ENCODE measurements at regions not wholly inside any gene's neighbourhood (a gene's known extent, or its start where the extent isn't known, plus 50 kb on each side); places are given as distances from the start of the nearest gene placed in this dataset.

DNA sequence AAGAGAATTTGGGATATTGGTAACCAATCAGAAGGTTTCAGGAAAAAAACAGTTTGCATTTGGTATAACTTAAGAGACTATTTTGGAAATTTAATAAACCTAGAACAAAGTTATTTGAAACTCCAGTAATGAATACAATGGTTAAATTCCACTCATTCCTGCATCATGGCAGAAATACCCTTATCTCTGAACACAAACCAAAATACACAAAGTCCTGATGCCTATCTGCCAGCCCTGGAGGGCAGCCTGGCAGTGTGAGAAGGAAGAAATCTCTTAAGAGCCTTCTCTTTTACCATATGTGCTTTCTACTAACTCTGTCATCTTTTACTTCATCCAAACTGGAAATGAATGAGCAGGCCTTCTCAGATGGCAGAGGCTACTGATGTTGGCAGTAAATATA is 147.1 kb upstream of the LYZL1 start:
- Histone ChIP-seq H3K4me3 (no peak overlapping the region), H3K27ac (no peak overlapping the region), H3K4me1 (ENCODE audit: insufficient read depth) (no peaks in the 10 kb centered on the region), H3K36me3 (no peaks in the 10 kb centered on the region), H3K27me3 (no peaks in the 10 kb centered on the region), H3K9me3 (no peaks in the 10 kb centered on the region)
- no peak for DNase-seq
- TF ChIP-seq, protein P1, sequence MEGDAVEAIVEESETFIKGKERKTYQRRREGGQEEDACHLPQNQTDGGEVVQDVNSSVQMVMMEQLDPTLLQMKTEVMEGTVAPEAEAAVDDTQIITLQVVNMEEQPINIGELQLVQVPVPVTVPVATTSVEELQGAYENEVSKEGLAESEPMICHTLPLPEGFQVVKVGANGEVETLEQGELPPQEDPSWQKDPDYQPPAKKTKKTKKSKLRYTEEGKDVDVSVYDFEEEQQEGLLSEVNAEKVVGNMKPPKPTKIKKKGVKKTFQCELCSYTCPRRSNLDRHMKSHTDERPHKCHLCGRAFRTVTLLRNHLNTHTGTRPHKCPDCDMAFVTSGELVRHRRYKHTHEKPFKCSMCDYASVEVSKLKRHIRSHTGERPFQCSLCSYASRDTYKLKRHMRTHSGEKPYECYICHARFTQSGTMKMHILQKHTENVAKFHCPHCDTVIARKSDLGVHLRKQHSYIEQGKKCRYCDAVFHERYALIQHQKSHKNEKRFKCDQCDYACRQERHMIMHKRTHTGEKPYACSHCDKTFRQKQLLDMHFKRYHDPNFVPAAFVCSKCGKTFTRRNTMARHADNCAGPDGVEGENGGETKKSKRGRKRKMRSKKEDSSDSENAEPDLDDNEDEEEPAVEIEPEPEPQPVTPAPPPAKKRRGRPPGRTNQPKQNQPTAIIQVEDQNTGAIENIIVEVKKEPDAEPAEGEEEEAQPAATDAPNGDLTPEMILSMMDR (IDR thresholded peaks at IDR 0.05): no peak
- TF ChIP-seq POLR2A (IDR thresholded peaks at IDR 0.05) (no peak), EP300 (IDR thresholded peaks at IDR 0.05) (no peak)
- intact Hi-C loops (cut with DNase I): no loop called here

- TF ChIP-seq EP300 (IDR thresholded peaks at IDR 0.05): no peak
- TF ChIP-seq, protein P1 (IDR thresholded peaks at IDR 0.05): no peak
- no peak for TF ChIP-seq POLR2A (IDR thresholded peaks at IDR 0.05)
- H3K36me3 ChIP-seq: no peaks in the 10 kb centered on the region
- H3K27me3 ChIP-seq: no peaks in the 10 kb centered on the region
- H3K4me1 ChIP-seq (ENCODE audit: insufficient read depth): no peaks in the 10 kb centered on the region
- intact Hi-C loops (cut with DNase I): no loop called here
- no peaks in the 10 kb centered on the region for H3K9me3 ChIP-seq
- H3K4me3 ChIP-seq: no peak overlapping the region
- DNase-seq: no peak
- WGBS, 3 donors: 85 to 93% (median 89%) methylated on average over 29 of the region's 29 CpGs
- H3K27ac ChIP-seq: no peak overlapping the region
These were observed 146.2 kb upstream of the LYZL1 start for GRCh38 chr10:29142516-29143314.

- Histone ChIP-seq H3K4me3 (no peak overlapping the region), H3K36me3 (no peaks in the 10 kb centered on the region), H3K9me3 (no peaks in the 10 kb centered on the region), H3K27me3 (no peaks in the 10 kb centered on the region), H3K27ac (no peak overlapping the region), H3K4me1 (ENCODE audit: insufficient read depth) (no peaks in the 10 kb centered on the region)
- DNase-seq: no peak
- TF ChIP-seq POLR2A (IDR thresholded peaks at IDR 0.05) (no peak), EP300 (IDR thresholded peaks at IDR 0.05) (no peak)
- TF ChIP-seq, protein P1 (IDR thresholded peaks at IDR 0.05): no peak
- WGBS, 3 donors: 48 to 65% (median 65%) methylated on average over 2 of the region's 2 CpGs
- intact Hi-C loops (cut with DNase I): no loop called here
These were observed 144.7 kb upstream of the LYZL1 start for GRCh38 chr10:29144126-29144525.

GRCh38 chr10:29146311-29147100 is 142.4 kb upstream of the LYZL1 start:
- no peaks in the 10 kb centered on the region for H3K36me3 ChIP-seq
- TF ChIP-seq POLR2A (IDR thresholded peaks at IDR 0.05) (no peak), EP300 (IDR thresholded peaks at IDR 0.05) (no peak)
- TF ChIP-seq, protein P1 (IDR thresholded peaks at IDR 0.05): no peak
- no peak overlapping the region for H3K27ac ChIP-seq
- H3K4me1 ChIP-seq (ENCODE audit: insufficient read depth): no peaks in the 10 kb centered on the region
- no peaks in the 10 kb centered on the region for H3K9me3 ChIP-seq
- WGBS, 3 donors: 81 to 87% (median 83%) methylated on average over 3 of the region's 3 CpGs
- intact Hi-C loops (cut with DNase I): no loop called here
- no peak for DNase-seq
- H3K4me3 ChIP-seq: no peak overlapping the region
- no peaks in the 10 kb centered on the region for H3K27me3 ChIP-seq
